ENCODE measurements at regions not wholly inside any gene's neighbourhood (a gene's known extent, or its start where the extent isn't known, plus 50 kb on each side); places are given as distances from the start of the nearest gene placed in this dataset.

- TF ChIP-seq ZBTB33 (IDR thresholded peaks at IDR 0.05) (no peak), SP1 (IDR thresholded peaks at IDR 0.05) (no peak), RXRA (IDR thresholded peaks at IDR 0.05) (no peak), NR2F2 (IDR thresholded peaks at IDR 0.05) (no peak), ATF3 (IDR thresholded peaks at IDR 0.05) (no peak), CTCF (IDR thresholded peaks at IDR 0.05; ENCODE audit: low read depth, low read length, missing input control) (no peak), FOXA2 (IDR thresholded peaks at IDR 0.05) (no peak), RAD21 (IDR thresholded peaks at IDR 0.05) (no peak), HNF4G (IDR thresholded peaks at IDR 0.05) (no peak)
Measured at GRCh38 chr12:25810683-25811082, 147.8 kb upstream of the RASSF8 start (continued).

GRCh38 chr12:25811656-25812126 is 146.8 kb upstream of the RASSF8 start:
- Histone ChIP-seq H3K4me1 (ENCODE audit: control insufficient read depth in 4 of 4, insufficient read depth in 4 of 4, low read length in 3 of 4) (no peaks in the 10 kb centered on the region), H3K9me3 (ENCODE audit: control insufficient read depth in 4 of 4, low read length in 3 of 4) (no peaks in the 10 kb centered on the region), H3K4me3 (ENCODE audit: low read depth in 1 of 3, low read length in 3 of 3) (no peak overlapping the region), H3K27ac (ENCODE audit: low read depth in 1 of 2, low read length in 2 of 2) (no peak overlapping the region), H3K36me3 (ENCODE audit: control insufficient read depth in 4 of 4, insufficient read depth in 3 of 4, low read depth in 1 of 4, low read length in 3 of 4) (no peaks in the 10 kb centered on the region), H3K27me3 (ENCODE audit: control insufficient read depth in 4 of 4, insufficient read depth in 4 of 4, low read length in 3 of 4) (no peaks in the 10 kb centered on the region), H3K9ac (ENCODE audit: low read depth in 1 of 2, low read length in 2 of 2) (no peak overlapping the region)
- whole genome bisulfite sequencing: 81% methylated on average over 5 of the region's 5 CpGs
- no peak for TF ChIP-seq TAF1 (conservative IDR thresholded peaks at IDR 0.05)
- no peak for TF ChIP-seq MAX (IDR thresholded peaks at IDR 0.05)
- no peak for TF ChIP-seq YY1 (IDR thresholded peaks at IDR 0.05)
- no peak for TF ChIP-seq HNF4A (conservative IDR thresholded peaks at IDR 0.05)
- TF ChIP-seq FOXA1 (IDR thresholded peaks at IDR 0.05): no peak
- TF ChIP-seq REST (IDR thresholded peaks at IDR 0.05): no peak
- TF ChIP-seq GABPA (IDR thresholded peaks at IDR 0.05 in 1 of 2, conservative IDR thresholded peaks at IDR 0.05 in 1 of 2): no peak
- no peak for TF ChIP-seq HNF4G (IDR thresholded peaks at IDR 0.05)
- TF ChIP-seq RAD21 (IDR thresholded peaks at IDR 0.05): no peak
- no peak for TF ChIP-seq EGR1 (IDR thresholded peaks at IDR 0.05; ENCODE audit: low read depth in 2 of 2)
- TF ChIP-seq JUND (IDR thresholded peaks at IDR 0.05): no peak
- no peak for TF ChIP-seq CTCF (IDR thresholded peaks at IDR 0.05; ENCODE audit: low read depth, low read length, missing input control)
- TF ChIP-seq ZBTB33 (IDR thresholded peaks at IDR 0.05): no peak
- TF ChIP-seq ATF3 (IDR thresholded peaks at IDR 0.05): no peak
- TF ChIP-seq RXRA (IDR thresholded peaks at IDR 0.05): no peak
- TF ChIP-seq FOXA2 (IDR thresholded peaks at IDR 0.05): no peak
- no peak for DNase-seq (ENCODE audit: low spot score)

Measured in liver (tissue), 8 donors.